Neural cell (in vitro differentiated cells): ENCODE measurements at regions not wholly inside any gene's neighbourhood (a gene's known extent, or its start where the extent isn't known, plus 50 kb on each side); places are given as distances from the start of the nearest gene placed in this dataset.

ENCODE experiments used
- CTCF ChIP-seq: fragments of 450-650 bp; IDR thresholded peaks from 2 replicates; pipeline ENCODE4 v1.5.1; 2014; ENCODE audit warnings: antibody characterized with exemption, mild to moderate bottlenecking, moderate library complexity; ENCODE audit not compliant: poor library complexity, severe bottlenecking
- EP300 ChIP-seq: fragments of 450-650 bp; conservative IDR thresholded peaks from 2 replicates; pipeline ENCODE4 v1.6.1; 2014; ENCODE audit warnings: antibody characterized with exemption, mild to moderate bottlenecking, moderate library complexity; ENCODE audit not compliant: poor library complexity, severe bottlenecking
- EZH2 ChIP-seq: fragments of 200-600, 300-800 bp; shearing (Covaris generic), sonication (generic); IDR thresholded peaks from 2 replicates; pipeline ENCODE4 v1.6.1; 2014; ENCODE audit warnings: antibody characterized with exemption, low read length, borderline replicate concordance, mild to moderate bottlenecking; ENCODE audit not compliant: insufficient read depth, poor library complexity, severe bottlenecking
- MXI1 ChIP-seq: fragments of 450-650 bp; conservative IDR thresholded peaks from 2 replicates; pipeline ENCODE4 v1.6.1; 2014; ENCODE audit warnings: antibody characterized with exemption, mild to moderate bottlenecking; ENCODE audit not compliant: poor library complexity, severe bottlenecking
- POLR2AphosphoS5 ChIP-seq: IDR thresholded peaks from 2 replicates; pipeline ENCODE4 v1.6.1; 2012
- RAD21 ChIP-seq: fragments of 450-650 bp; conservative IDR thresholded peaks from 2 replicates; pipeline ENCODE4 v1.6.1; 2014; ENCODE audit warnings: antibody characterized with exemption, mild to moderate bottlenecking, moderate library complexity
- REST ChIP-seq: IDR thresholded peaks from 2 replicates; pipeline ENCODE4 v1.6.1; 2012; ENCODE audit warnings: borderline replicate concordance
- TAF1 ChIP-seq: IDR thresholded peaks from 2 replicates; pipeline ENCODE4 v1.6.1; 2012; ENCODE audit warnings: low read depth

GRCh38 chr13:106102786-106103185 lies 432.7 kb downstream of the EFNB2 start:
- TF ChIP-seq RAD21 (no peak), TAF1 (no peak), CTCF (no peak), REST (no peak), MXI1 (no peak), POLR2AphosphoS5 (no peak), EZH2 (no peak), EP300 (no peak)
